CMK (cell line): ENCODE measurements at regions not wholly inside any gene's neighbourhood (a gene's known extent, or its start where the extent isn't known, plus 50 kb on each side); places are given as distances from the start of the nearest gene placed in this dataset.
"Not testable (repeated sequence)": the region's sequence is repeated elsewhere in the genome, so short reads cannot be mapped to it uniquely, and the experiment has no call there.

Source experiments
- DNase-seq: peaks from one replicate; pipeline ENCODE4 v3.0.0-alpha.2; 2010; ENCODE audit warnings: low read depth

DNA sequence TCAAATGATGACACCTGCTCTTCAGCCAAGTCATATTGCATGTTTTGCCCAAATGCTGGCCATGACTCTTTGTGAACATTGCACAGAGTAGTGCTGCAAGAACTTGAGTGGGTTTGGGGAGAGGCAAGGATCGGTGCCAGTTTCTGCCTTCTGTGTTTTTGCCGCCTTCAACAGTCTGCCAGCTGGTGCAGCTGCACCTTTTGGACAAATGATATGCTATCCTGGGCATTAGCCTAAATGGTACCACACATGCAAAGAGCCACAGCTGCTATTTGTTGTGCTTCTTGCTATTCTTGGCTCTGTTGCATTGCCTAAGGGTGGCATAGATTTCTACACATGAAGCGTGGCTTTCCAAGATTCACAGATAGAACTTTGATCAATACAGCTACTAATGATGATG lies 189.0 kb upstream of the CCN2 start:
- no peak for DNase-seq

DNA sequence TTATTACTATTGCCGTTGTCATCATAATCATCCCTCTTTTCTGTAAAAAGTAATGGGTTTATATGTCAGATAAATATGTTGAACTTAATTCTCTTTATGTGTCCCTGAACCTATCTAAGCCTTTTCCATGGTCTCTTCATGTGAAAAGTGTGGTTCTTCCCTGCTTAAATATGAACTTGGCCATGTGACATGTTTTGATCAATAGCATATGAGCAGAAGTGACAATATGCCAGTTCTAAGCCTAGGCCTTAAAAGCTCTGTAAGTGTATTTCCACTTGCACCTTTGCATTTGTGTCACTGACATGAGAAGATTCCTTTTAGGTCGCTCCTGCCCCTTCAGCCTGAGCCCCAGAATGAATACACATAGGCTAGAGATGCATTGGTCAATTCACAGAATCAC lies 188.4 kb upstream of the CCN2 start:
- no peak for DNase-seq

DNA sequence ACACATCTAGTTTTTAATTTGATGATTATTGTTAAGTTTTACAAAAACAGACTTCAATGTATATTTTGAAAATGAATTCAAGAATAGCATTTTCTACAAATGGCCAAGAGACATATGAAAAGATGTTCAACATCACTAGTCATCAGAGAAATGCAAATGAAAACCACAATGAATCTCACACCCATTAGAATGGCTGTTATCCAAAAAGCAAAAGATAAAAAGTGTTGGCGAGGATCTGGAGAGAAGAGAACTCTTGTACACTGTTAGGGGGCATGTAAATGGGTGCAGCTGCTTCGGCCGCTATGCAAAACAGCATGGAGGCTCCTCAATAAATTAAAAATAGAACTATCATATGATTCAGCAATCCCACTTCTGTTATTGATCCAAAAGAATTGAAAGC lies 185.8 kb upstream of the CCN2 start:
- no peak for DNase-seq

DNA sequence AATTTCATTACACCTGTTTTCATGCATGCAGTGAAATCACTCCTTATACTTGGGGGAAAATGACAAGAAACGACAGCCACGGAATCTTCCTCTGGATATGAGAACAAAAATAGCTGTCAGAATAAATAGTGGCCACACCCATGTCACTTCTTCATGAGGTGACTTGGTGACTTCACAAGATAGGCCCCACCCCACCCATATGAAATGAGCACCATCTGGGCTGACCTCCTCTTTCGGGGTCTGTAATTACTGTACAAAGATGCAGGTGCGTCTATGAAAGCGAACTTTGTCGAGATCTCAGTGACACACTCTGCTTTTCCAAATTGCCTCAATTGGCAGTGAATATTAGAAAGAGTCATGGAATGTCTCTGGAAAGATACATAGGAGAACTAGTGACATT lies 184.2 kb upstream of the CCN2 start:
- DNase-seq = no peak

DNA sequence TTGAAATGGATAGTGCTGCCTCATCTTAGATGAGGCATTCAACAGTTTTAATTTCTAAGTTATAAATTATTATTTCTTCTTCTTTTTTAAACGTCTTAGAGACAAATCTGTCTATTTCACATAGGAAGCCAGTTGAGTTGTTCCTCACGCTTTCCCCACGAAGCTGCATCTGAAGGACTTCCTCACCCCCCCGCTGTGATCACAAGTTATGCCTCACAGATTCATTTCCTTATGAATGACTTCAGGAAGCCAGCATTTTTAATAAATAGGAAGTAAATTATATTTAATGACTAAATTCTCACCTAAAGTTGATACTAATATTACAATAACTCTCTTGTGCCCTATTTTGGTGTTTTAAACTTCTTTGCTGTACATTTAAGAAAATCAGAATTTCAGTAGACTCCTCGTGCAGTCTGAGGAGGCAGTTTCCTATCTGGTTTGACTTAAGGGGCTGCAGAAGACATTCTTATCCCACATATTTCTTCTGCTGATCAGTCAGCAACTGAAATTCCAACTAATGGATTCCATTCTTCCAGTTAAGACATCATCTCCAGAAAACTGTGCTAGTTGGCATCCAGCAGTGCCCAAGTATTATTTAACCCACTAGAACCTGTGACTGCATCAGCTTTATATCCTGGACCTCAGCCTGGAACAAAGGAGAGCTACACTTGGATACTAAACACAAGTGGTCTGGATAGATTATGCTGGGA lies 182.7 kb upstream of the CCN2 start:
- no peak for DNase-seq

DNA sequence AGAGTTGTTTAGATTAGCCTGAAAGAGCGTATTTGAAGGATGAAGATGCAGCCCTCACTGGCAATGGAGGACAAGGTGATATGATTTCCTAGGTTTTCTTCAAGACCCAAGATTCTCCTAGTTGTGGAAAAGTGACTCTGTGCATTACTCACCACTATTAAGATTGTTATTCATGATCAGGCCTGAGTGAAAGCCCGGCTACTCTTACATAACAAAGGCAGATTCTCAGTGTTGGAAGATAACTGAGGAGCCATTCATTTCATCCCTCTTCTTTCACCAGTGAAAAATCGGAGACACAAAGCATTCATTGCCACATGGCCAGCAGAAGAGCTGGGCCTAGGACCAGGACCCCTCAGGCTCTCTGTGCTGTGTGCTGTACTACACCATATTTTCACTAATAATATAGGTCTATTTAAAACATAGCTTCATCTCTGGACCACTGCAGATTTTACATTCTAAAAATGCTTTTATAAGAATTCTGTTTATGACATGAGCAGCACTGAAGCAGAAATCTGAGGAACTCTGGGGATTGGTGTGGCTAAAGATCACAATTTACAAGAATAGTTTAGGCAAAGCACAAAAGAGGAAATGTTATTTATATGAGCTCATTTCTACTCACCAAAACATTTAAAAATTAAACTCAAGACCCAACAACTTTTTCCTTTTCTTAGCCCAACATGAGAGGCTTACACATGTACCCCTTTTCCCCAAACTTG lies 181.9 kb upstream of the CCN2 start:
- no peak for DNase-seq

DNA sequence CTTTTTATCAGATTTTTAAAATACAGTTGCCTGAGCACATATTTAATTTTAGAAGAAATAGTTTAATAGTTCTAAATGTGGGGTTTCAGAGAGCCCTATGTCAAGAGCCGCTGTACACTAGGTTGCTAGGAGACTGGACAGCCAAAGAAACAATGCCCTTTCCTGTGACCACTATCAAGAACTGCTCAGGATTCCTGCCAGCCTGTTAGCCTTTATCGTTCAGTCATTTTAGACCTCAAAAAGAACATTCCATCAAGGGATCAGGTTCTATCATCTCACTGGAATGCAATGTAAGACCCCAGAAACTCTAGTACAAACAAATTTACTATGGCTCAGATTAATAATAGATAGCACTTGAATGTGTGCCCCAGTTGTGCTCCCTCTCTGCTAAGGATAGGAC lies 181.2 kb upstream of the CCN2 start:
- DNase-seq = no peak

DNA sequence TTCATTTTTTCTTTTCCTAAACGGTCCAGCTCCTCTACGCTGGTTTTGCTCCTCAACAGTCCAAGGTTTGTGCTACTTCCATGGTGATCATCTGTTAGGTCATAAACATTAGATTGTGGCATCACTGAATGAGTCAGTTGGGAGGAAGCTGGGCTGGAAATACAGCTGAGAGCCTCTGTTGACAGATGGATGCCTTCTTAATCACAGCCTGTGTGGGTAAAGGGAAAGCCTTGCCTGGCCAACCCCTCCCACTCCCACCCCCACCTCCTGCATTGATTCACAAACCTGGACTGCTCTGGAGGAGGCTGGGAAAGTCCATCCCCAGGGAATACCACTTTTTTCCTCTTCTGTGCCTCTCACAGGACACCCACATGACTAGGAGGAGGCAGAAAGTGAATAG lies 180.6 kb upstream of the CCN2 start:
- DNase-seq = no peak

DNA sequence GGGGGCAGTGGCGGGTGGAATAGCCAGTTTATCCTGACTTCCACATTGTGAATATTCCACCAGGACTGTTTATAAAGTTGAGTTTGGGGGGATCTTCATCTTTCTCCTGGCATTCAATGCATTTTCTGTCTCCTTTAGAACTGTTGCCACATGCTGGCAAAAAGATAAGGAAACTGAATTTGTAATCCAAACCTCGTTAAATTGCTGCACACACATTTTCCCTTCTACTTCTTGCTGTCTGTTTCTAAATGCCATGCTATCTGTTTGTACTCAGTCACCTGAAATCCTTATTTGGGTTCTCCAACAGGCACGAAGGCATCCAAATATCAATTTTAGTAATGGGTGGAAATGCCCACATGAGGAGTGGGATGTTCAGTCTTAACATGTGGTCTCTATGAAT lies 180.2 kb upstream of the CCN2 start:
- DNase-seq = no peak

DNA sequence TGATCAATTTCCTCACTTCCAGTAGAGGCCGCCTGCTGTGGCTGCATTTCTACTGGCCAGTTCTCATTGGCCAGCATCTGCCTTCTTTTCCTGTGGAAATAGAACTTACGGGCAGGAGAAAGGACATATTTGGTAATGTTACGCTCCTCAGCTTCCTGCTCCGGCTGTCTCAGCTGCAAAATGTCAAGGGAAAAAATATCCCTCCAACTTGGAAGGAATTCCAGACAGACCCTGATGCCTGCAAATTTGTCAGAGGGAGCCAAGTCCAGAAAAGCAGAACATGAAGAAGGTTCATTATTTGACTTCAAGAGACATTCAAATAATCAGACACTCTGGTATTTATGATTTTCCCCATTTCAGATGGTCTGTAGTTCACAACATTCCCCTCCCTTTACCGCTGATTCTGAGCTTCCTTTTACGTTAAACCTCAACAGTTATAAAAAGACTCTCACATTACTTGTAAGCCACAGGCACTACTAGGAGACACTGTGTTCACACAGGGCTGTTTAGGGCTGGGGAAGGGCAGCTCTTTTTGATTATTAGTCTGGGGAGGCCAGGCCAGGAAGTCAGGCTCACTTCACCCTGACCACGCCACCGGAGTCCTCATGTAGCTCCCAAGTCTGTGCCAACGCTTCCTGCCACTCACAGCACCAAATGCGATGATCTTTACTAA lies 179.6 kb upstream of the CCN2 start:
- no peak for DNase-seq

DNA sequence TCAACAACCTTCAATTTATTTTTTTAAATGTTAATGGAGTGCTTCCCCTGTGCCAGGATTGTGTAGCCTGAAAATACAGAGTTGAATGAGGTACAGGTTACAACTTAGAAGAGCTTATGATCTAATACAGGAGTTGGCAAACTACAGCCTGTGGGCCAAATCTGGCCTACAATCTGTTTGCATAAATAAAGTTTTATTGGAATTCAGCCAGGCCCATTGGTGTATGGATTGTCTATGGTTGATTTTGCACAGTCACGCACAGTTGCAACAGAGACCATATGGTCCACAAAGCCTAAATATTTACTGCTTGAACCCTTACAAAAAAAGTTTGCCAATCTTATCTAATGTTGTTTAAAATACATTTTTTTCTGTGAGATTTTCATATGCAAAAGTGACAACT lies 177.3 kb upstream of the CCN2 start:
- no peak for DNase-seq

DNA sequence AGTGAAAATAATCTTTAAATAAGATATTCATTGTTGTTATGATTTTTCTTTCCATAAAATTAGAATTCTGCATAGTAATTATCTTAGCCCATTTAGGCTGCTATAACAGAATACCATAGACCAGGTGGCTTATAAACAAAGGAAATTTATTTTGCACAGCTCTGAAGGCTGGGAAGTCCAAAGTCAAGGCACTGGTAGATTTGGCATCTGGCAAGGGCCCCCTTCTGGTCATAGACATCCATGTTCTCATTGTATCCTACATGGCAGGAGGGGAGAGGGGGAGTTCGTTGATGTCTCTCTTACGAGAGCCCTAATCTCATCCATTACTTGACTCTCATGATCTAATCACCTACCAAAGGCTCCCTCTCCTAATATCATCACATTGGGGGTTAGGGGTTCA lies 175.0 kb upstream of the CCN2 start:
- DNase-seq = no peak

DNA sequence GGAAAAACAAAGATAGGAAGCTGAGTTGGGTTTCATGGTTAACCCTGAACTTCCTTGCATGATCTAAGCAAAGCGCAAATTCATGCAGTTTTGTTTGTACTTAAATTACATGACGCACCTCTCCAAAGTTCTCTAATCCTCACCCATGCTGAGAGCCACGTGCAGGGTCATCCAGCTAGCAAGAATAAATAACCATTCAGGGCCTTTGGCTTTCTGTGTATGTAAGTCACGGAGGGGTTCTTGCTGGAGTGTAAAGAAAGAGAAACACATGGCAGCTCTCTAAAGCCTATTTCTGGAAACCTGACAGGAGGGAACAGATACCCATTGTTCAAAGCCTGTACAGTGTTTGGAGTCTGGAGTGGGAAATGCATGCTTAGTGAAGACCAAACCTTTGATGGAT lies 171.7 kb upstream of the CCN2 start:
- DNase-seq = no peak

DNA sequence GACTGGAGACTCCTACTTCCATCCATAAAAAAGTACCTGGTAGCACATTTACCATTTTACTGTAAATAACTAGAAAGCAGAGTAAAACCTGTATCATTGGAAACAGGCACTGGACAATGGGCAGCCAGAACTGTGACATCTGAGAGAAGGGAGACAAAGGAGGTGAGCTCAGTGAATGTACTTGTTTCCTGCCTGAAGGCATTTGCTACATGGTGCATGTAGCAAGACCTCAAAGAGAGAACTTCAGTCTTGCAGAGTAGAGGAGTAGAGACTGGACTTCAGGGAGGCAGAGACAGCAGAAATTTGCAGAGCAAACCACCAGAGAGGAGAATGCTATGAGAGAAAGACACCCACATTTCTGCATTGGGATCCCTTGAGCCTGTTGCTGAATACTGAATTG lies 171.0 kb upstream of the CCN2 start:
- DNase-seq = no peak

DNA sequence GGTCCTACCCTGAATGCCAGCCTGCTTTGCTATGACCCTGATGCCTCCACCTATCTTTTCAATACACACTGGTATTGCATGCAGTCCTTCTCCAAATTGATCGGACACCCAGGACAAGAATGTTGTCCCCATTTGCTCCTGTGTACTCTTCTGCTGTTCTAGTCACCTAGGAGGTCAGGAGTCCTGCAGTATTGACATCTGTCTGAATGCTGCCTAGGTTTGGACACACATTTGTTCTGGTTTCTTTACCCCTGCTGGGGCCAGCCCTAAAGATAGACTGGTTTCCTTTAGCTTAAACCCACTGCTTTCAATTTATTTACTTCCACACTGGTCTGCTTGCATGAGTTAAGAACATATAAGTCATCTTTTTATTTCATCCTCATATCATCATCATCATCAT lies 167.0 kb upstream of the CCN2 start:
- DNase-seq = no peak

DNA sequence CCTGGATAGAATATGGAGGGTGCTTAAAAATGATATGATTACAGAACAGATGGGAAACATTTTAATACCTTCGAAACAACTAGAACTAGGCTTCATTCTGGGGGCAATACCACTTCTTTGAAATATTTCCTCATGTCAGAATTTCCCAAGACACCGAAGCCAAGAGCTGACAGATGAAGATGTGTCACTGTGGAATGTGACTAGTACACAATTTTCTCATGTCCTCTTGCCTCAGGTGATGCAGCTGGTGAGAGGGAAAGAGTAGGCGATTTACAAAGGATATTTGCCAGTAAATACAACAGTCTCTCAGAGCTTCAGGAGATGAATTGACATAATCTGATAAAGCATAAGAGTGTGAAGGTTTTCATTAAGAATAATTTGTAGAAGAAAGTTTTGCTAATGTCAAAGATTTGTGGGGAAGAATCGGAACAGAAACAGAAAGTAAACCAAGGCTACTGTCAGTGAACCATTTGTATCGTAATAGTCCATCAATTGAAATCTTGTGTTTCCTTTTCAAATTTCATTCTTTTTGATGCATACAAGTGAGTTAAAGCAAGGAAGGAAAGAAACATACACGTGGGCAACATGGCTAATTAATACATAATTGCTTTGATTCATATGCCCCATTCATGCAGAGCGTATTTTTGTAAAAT lies 164.7 kb upstream of the CCN2 start:
- DNase-seq = no peak

DNA sequence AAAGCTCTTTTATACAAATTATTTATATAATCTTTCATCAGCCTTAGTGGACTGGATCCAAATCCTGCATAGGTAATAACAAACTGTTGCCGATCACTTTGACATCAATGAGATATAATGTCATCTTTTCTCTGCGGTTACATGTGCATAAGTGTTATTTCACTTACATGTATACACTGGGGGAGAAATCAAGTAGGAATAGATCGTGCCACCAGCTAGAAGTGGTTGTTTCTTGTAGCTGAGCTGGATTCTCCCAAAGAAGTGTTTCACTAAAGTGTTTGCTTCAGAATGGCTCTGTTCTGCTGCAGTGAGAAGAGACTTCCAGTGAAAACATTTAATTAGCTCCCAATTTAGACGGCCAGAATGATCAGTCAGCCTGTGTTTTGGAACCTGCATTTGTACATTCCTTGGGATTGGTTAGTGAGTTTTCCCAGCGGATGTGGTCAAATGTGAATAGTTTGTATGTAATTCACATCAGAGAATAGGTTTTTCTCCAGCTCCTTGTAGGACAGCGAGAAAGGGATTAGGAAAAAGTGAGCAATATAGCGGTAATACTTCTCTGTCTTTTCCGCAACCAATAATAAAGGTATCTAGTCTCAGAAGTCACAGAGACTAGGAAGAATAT lies 163.1 kb upstream of the CCN2 start:
- DNase-seq = no peak

DNA sequence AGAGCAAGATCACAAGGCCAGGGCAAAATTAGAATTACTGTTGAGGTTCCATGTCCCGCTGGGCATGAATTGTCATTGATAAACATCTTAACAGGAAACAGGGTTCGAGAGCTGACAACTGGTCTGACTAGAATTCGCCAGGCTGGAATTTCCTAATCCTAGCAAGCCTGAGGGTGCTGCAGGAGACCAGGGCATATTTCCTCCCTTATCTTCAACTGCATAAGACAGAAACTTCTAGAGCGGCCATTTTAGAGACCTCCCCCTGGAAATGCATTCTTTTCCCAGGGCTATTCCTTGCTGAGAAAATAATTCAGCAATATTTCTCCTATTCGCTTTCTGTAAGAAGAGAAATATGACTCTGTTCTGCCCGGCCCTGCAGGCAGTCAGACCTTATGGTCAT lies 158.6 kb upstream of the CCN2 start:
- not testable (repeated sequence) for DNase-seq

DNA sequence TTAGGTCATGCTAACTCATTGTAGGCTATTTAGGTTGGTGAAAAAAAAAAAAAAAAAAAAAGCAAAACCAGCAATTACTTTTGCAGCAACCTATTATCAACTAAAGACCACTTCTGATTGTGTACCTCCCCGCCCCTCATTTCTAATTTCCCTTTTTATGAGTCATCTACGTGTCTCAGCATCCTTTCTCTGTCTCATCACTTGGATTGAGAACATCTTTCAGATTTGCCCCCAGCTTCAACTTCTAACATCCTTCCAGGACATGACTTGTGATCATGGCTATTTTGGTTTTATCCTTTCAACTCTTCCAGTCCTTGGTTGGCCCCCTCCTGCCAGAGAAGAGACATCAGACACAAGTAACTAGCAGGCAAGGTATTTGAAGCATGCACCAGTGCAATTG lies 156.7 kb upstream of the CCN2 start:
- no peak for DNase-seq

DNA sequence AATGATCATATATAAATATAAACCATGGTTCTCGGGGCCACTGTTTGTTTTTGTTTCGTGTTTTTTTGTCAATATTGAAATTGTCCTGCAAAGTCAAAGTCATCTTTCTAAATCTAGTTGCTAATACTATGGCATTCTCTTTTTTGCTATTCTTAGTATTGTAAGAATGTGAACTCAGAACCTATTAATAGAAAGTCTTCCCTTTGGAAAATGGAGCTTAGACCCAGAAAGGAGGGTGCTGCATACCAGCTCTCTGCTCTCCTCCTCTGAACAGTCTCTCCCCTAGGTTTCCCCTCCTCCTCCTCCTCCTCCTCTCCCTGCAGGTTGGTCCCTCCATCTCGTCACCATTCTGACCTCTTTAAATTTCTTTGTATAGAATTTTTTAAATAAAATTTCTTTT lies 150.4 kb upstream of the CCN2 start:
- no peak for DNase-seq

DNA sequence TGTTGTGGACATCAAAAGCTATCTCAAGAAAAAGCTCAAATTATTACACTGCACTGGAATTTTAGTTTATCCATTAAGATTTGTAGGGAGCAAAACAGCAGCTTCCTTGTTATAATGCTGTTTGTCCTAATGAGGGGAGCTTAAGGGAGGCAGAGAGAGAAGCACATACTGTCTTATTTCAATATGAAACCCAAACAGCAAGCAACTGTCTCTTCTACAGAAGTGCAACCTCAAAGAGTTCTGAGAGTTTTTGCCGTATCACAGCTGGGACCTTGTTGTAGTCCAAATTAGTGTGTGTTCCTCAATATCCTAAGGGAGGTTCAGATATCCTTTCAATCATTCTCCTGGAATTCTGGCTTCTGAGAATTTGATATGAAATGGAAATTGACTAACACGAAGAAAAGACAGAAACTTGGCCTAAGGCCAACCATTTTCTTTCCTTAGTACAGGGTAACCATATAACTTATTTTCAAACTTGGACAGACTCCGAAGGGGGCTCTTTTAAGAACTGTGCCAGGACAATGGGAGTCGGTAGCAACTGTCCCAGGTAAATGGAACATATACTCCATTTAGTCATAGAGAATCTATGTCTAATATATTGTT lies 149.3 kb upstream of the CCN2 start:
- DNase-seq = no peak

DNA sequence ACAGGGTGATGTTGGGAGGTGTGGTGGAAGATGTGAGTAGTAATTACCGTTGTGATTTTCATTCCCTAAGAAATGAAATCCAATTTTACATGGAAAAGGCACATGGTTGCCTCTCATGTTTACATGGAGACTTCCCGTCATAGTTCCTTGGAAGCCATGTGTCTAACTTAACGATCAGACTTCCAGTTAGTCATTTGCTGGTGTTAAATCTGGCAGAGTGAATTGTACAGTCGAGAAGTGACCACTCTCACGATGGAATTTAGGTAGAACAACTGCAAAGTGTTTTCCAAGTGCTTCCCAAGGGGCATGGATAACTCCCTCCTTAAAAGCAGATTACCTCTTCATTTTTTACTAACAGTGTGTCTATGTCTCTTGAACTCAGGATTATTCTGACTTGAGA lies 145.8 kb upstream of the CCN2 start:
- DNase-seq = no peak
